Kidney epithelial cell (primary cell): ENCODE measurements at regions not wholly inside any gene's neighbourhood (a gene's known extent, or its start where the extent isn't known, plus 50 kb on each side); places are given as distances from the start of the nearest gene placed in this dataset.
"Not testable (repeated sequence)": the region's sequence is repeated elsewhere in the genome, so short reads cannot be mapped to it uniquely, and the experiment has no call there.

ENCODE experiments used
- DNase-seq: peaks from one replicate; pipeline ENCODE4 v3.0.0-alpha.2; 2010; ENCODE audit warnings: low read depth
- H3K27me3 ChIP-seq: 2 replicates; pipeline ENCODE4 v1.6.0; 2011; ENCODE audit warnings: low read length; ENCODE audit not compliant: control insufficient read depth, insufficient read depth
- H3K36me3 ChIP-seq: 2 replicates; pipeline ENCODE4 v1.5.1; 2011; ENCODE audit warnings: low read length; ENCODE audit not compliant: control insufficient read depth, insufficient read depth
- H3K4me3 ChIP-seq: 2 replicates; pipeline ENCODE4 v1.5.1; 2011; ENCODE audit warnings: low read depth, mild to moderate bottlenecking, control low read depth, low read length
- CTCF ChIP-seq: IDR thresholded peaks from 2 replicates; pipeline ENCODE4 v1.5.1; 2011; ENCODE audit warnings: mild to moderate bottlenecking, moderate library complexity, low read length, control low read depth, inconsistent platforms; ENCODE audit not compliant: insufficient read depth, poor library complexity, severe bottlenecking

- Histone ChIP-seq H3K4me3 (no peak overlapping the region), H3K36me3 (no peaks in the 10 kb centered on the region), H3K27me3 (peaks cover 21% of the 10 kb centered on the region)
- DNase-seq: no peak
- no peak for TF ChIP-seq CTCF
Observed at GRCh38 chr21:32958288-32959002, 67.3 kb upstream of the OLIG2 start.

GRCh38 chr21:32962268-32962667 is 63.5 kb upstream of the OLIG2 start:
- no peak for DNase-seq
- no peaks in the 10 kb centered on the region for H3K36me3 ChIP-seq
- no peak overlapping the region for H3K4me3 ChIP-seq
- H3K27me3 ChIP-seq: peaks cover 3% of the 10 kb centered on the region
- TF ChIP-seq CTCF: no peak

- H3K4me3 ChIP-seq: no peak overlapping the region
- no peaks in the 10 kb centered on the region for H3K36me3 ChIP-seq
- no peaks in the 10 kb centered on the region for H3K27me3 ChIP-seq
- no peak for DNase-seq
- no peak for TF ChIP-seq CTCF
Observed at GRCh38 chr21:32965129-32965680, 60.5 kb upstream of the OLIG2 start.

GRCh38 chr21:32966120-32966519 is 59.6 kb upstream of the OLIG2 start:
- H3K27me3 ChIP-seq: no peaks in the 10 kb centered on the region
- no peak overlapping the region for H3K4me3 ChIP-seq
- H3K36me3 ChIP-seq: no peaks in the 10 kb centered on the region
- DNase-seq: no peak
- TF ChIP-seq CTCF: no peak

- H3K36me3 ChIP-seq, DNase-seq, H3K4me3 ChIP-seq, H3K27me3 ChIP-seq: not testable (repeated sequence)
Observed at GRCh38 chr21:32968103-32968502, 57.6 kb upstream of the OLIG2 start.

- Histone ChIP-seq H3K4me3 (no peak overlapping the region), H3K27me3 (peaks cover 12% of the 10 kb centered on the region)
- no peak for TF ChIP-seq CTCF
Observed at GRCh38 chr21:32974653-32975052, 51.1 kb upstream of the OLIG2 start.

More at GRCh38 chr21:32974653-32975052, 51.1 kb upstream of the OLIG2 start:
- no peaks in the 10 kb centered on the region for H3K36me3 ChIP-seq
- DNase-seq: no peak
